Activated CD4-positive, alpha-beta T cell treated with anti-CD3 and anti-CD28 coated beads, Interleukin-2, amount 10 ng/mL, durations not matched to agents 7 days and 5 days (primary cell): ENCODE measurements at regions not wholly inside any gene's neighbourhood (a gene's known extent, or its start where the extent isn't known, plus 50 kb on each side); places are given as distances from the start of the nearest gene placed in this dataset.

Experiments
- CTCF ChIA-PET: fragments of 350-600 bp; sonication (Branson Sonifier 250); formaldehyde crosslinking; loops from one replicate; lab custom pipeline; 2021; ENCODE audit warnings: antibody characterized with exemption; lab: Charles Lee
- POLR2A ChIA-PET: fragments of 350-600 bp; sonication (Branson Sonifier 250); formaldehyde crosslinking; loops from one replicate; lab custom pipeline; 2021; ENCODE audit warnings: antibody characterized with exemption; lab: Charles Lee
- DNase-seq: peaks from one replicate; pipeline ENCODE4 v3.0.0-alpha.2; 2020
- H3K27ac Mint-ChIP-seq: one replicate; pipeline ENCODE4 v1.8.0; 2021; ENCODE audit warnings: mild to moderate bottlenecking, moderate library complexity, mixed read lengths
- H3K27me3 Mint-ChIP-seq: one replicate; pipeline ENCODE4 v1.8.0; 2021; ENCODE audit warnings: mixed read lengths
- H3K36me3 Mint-ChIP-seq: one replicate; pipeline ENCODE4 v1.8.0; 2021; ENCODE audit warnings: low read depth, mixed read lengths
- H3K4me1 Mint-ChIP-seq: one replicate; pipeline ENCODE4 v1.8.0; 2021; ENCODE audit warnings: mixed read lengths
- H3K4me3 Mint-ChIP-seq: one replicate; pipeline ENCODE4 v1.8.0; 2021; ENCODE audit warnings: mild to moderate bottlenecking, moderate library complexity, mixed read lengths
- H3K9me3 Mint-ChIP-seq: one replicate; pipeline ENCODE4 v1.8.0; 2021; ENCODE audit warnings: mixed read lengths

DNA sequence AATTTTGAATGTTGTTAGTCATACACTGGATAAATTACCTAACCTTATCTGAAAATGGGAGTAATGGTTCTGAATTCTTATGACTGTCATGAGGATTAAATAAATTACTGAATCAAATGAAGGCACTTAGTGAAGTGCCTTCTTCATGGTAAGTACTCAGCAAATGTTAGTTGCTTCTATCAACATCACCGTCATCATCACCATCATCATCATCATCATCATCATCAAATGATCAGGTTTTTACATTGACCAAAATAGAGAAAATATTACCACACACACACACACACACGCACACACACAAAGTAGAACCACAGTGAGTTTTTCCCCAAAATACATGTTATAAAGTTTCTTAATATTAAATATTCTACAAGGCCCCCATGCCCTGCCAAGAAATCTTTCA lies 368.3 kb upstream of the FGF13 start:
- Mint-ChIP-seq H3K9me3 (no peaks in the 10 kb centered on the region), H3K4me1 (no peaks in the 10 kb centered on the region), H3K27me3 (no peaks in the 10 kb centered on the region), H3K4me3 (no peak overlapping the region), H3K36me3 (no peaks in the 10 kb centered on the region), H3K27ac (no peak overlapping the region)
- POLR2A ChIA-PET = no interaction called here
- no peak for DNase-seq
- CTCF ChIA-PET = no interaction called here

DNA sequence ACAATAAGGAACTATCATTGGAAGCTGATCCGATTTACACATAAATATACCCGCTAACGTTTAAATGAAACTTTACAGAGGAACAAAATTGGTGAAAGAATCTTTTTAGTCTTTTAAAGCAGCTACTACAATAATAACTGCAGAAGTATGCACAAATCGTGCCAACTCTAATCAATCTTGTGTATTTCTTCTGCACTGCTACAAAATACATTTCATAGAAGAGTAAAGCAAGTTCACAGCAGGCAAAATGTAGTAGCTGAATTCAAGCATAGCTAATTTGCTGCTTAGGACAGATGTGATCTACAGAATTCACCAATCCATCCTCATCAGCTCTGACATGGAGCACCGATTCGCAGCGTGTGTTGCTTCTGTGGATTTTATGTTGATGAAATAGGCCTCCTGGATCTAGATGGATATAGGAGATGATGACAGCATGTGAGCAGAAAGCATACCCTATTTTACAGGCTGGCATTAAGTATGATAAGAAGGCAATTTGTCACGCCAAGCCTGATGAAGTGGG lies 367.3 kb upstream of the FGF13 start:
- POLR2A ChIA-PET = no interaction called here
- Mint-ChIP-seq H3K4me3 (no peak overlapping the region), H3K36me3 (no peaks in the 10 kb centered on the region), H3K4me1 (no peaks in the 10 kb centered on the region), H3K9me3 (no peaks in the 10 kb centered on the region), H3K27ac (no peak overlapping the region), H3K27me3 (no peaks in the 10 kb centered on the region)
- DNase-seq = no peak
- CTCF ChIA-PET = no interaction called here

DNA sequence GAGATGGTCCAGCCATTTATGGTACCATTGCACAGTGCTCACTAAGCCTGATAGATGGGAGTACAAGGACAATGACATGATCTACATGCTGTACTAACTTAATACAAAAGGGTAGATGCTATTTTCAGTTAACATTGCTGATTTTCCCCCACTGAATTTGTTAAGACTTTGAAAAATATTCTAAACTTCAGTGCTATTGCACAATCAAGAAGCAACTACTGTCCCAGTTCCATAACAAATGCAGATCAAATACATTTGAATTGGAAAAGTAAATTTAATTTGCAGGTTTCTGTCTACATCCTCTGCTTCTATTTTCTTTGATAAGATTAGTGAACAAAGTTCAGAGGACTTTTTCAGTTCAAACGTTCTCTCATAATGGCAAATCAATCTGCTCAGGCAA lies 366.8 kb upstream of the FGF13 start:
- Mint-ChIP-seq H3K36me3 (no peaks in the 10 kb centered on the region), H3K9me3 (no peaks in the 10 kb centered on the region), H3K27me3 (no peaks in the 10 kb centered on the region), H3K27ac (no peak overlapping the region), H3K4me3 (no peak overlapping the region), H3K4me1 (no peaks in the 10 kb centered on the region)
- DNase-seq = no peak
- ChIA-PET CTCF (no interaction called here), POLR2A (no interaction called here)

DNA sequence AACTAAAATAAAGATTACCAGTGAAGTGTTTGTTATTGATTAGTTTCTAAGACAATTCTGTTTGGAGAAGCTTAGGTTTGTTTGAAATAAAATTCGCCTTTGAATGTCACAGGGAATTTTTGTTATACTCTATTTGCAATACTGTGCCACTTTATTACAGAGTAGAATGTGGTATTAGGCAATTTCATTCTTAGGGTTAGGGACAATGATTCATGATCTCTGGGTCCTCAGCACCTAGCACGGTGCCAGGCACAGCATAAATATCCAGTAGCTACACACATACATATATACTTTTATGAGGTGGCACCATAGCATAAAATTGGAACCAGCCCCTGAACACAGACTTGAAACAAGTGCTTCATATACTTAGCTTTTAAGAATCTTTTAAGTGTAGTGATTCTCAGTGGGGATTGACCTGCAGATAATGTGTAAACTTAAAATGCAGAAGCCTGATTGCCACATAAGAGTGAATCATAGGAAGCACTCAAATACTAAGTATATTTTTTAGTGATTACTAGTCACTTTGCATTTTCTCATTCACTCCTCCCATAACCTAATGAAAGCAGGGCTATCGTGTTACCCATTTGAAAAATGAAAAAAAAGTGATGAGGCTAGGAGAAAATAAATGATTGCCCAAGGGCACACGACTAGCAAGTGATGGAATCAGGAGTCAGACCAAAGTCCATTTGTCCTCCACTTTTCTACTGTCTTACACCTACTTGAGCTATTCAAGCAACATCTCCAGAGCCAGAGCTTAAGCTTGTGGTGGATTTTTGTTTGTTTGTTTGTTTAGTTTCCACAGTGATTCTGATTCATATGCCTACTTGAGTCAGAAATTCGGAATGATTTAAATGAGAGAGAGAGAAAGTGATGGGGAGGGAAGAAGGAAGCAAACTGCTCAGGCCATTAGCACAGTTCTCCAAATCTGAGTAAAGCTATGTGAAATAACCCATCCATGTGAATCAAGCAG lies 366.0 kb upstream of the FGF13 start:
- H3K4me3 Mint-ChIP-seq = no peak overlapping the region
- H3K27ac Mint-ChIP-seq = no peak overlapping the region
- no peaks in the 10 kb centered on the region for H3K9me3 Mint-ChIP-seq
- no peak for DNase-seq
- no peaks in the 10 kb centered on the region for H3K36me3 Mint-ChIP-seq
- no peaks in the 10 kb centered on the region for H3K27me3 Mint-ChIP-seq
- ChIA-PET POLR2A (no interaction called here), CTCF (no interaction called here)
- no peaks in the 10 kb centered on the region for H3K4me1 Mint-ChIP-seq

DNA sequence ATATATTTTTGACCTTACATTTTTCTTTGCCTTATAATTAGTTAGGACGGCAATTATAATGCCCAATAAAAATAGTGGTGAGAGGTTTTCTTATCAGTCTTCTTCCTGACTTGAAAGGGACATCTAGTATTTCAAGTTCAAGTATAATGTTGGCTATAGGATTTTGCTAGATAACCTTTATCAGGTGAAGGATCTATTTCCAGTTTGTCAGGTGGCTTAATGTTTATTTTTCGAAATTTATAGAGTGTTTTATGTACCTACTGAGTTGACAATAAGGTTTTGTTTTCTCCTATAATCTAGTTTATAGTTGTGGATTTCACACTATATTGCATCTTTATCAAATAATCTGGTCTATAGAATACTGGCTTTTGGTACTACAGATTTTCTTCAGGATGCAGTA lies 351.8 kb upstream of the FGF13 start:
- POLR2A ChIA-PET = no interaction called here
- CTCF ChIA-PET = no interaction called here
- no peaks in the 10 kb centered on the region for H3K4me1 Mint-ChIP-seq
- no peak for DNase-seq
- no peak overlapping the region for H3K27ac Mint-ChIP-seq
- H3K9me3 Mint-ChIP-seq = no peaks in the 10 kb centered on the region
- no peak overlapping the region for H3K4me3 Mint-ChIP-seq
- H3K27me3 Mint-ChIP-seq = no peaks in the 10 kb centered on the region
- H3K36me3 Mint-ChIP-seq = no peaks in the 10 kb centered on the region

DNA sequence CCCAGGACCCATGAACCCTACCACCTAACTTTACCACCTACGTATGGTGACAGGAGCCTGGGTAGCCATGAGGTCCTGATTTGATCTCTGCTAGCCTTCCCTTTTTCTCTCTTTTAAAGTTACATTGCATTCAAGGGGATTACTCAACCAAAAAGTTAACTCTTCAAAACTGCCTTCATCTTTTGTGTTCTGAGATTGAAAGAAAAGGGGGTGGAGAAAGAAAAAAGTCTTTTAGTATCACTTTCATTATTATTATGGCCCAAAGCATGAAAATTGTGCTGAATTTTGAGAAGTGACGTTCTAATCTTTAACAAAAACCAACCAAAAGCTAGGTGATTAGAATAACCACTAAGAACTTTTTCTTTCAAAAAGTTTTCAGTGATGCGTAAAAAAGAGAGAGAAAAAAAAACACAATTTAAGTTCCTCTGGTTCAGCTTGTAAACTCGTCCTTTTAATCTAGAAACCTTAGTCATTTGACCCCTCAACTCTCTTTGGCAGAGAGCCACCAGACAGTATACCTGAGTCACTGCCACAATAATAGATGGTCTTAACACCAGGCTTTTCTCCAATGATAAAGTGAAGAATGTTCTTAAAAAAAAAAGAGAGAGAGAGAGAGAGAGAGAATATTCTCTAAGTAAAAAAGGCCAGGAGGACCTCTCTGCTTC lies 347.4 kb upstream of the FGF13 start:
- H3K27me3 Mint-ChIP-seq = no peaks in the 10 kb centered on the region
- H3K4me3 Mint-ChIP-seq = no peak overlapping the region
- H3K36me3 Mint-ChIP-seq = no peaks in the 10 kb centered on the region
- CTCF ChIA-PET = no interaction called here
- H3K27ac Mint-ChIP-seq = no peak overlapping the region
- POLR2A ChIA-PET = no interaction called here
- H3K9me3 Mint-ChIP-seq = no peaks in the 10 kb centered on the region
- no peak for DNase-seq
- H3K4me1 Mint-ChIP-seq = no peaks in the 10 kb centered on the region

DNA sequence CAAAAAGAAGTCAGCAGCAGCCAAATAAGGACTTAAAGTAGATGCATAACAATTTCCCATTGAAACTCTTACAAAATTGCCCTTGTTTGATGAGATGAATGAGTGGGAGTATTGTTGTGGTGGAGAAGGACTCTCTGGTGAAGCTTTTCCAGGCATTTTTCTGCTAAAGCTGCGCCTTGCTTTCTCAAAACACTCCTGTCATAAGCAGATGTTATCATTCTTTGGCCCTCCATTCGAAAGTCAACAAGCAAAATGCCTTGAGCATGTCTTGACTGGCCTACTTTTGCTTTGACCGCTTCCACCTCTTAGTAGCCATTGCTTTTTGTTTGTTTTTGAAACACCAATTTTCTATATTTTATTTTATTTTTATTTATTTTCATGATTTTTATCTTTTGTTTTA lies 340.9 kb upstream of the FGF13 start:
- no peak for DNase-seq
- no peak overlapping the region for H3K27ac Mint-ChIP-seq
- ChIA-PET CTCF (no interaction called here), POLR2A (no interaction called here)
- no peaks in the 10 kb centered on the region for H3K9me3 Mint-ChIP-seq
- no peaks in the 10 kb centered on the region for H3K36me3 Mint-ChIP-seq
- no peak overlapping the region for H3K4me3 Mint-ChIP-seq
- H3K4me1 Mint-ChIP-seq = no peaks in the 10 kb centered on the region
- no peaks in the 10 kb centered on the region for H3K27me3 Mint-ChIP-seq

DNA sequence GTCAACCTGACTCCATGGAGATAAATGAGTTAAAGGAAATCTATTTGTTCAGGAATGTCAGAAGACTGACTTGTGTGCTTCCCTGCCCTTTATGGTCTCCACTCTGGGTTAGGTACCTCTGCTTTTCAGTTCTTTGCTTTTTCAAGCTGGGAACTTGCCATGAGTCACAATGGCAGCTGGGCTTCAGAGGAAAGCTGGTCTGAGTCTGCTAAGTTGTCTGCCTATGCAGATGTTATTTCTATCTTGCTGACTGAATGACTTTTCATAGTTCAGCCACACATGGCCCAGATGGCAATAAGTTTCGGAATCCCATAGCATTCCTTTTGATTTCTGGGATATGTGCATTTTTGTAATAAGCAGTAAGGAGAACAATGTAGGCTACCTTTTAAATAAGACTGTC lies 337.9 kb upstream of the FGF13 start:
- DNase-seq = no peak
- Mint-ChIP-seq H3K36me3 (no peaks in the 10 kb centered on the region), H3K27me3 (no peaks in the 10 kb centered on the region), H3K27ac (no peak overlapping the region), H3K4me3 (no peak overlapping the region), H3K9me3 (peaks cover 3% of the 10 kb centered on the region), H3K4me1 (no peaks in the 10 kb centered on the region)
- ChIA-PET POLR2A (no interaction called here), CTCF (no interaction called here)

DNA sequence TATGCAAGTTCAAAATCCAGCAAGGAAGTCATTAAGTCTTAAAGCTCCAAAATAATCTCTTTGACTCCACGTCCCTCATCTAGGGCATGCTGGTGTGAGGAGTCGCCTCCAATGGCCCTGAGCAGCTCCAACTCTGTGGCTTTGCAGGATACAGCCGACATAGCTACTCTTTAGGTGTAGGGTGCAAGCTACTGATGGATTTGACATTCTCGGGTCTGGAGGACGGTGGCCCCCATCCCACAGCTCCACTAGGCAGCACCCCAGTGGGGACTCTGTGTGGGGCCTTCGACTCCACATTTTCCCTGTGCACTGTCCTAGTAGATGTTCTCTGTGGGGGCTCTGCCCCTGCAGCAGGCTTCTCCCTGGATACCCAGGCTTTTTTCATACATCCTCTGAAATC lies 333.2 kb upstream of the FGF13 start:
- H3K4me3 Mint-ChIP-seq = no peak overlapping the region
- no peak for DNase-seq
- H3K27ac Mint-ChIP-seq = no peak overlapping the region
- H3K27me3 Mint-ChIP-seq = no peaks in the 10 kb centered on the region
- POLR2A ChIA-PET = no interaction called here
- no peaks in the 10 kb centered on the region for H3K4me1 Mint-ChIP-seq
- CTCF ChIA-PET = no interaction called here
- H3K9me3 Mint-ChIP-seq = peaks cover 3% of the 10 kb centered on the region
- no peaks in the 10 kb centered on the region for H3K36me3 Mint-ChIP-seq

DNA sequence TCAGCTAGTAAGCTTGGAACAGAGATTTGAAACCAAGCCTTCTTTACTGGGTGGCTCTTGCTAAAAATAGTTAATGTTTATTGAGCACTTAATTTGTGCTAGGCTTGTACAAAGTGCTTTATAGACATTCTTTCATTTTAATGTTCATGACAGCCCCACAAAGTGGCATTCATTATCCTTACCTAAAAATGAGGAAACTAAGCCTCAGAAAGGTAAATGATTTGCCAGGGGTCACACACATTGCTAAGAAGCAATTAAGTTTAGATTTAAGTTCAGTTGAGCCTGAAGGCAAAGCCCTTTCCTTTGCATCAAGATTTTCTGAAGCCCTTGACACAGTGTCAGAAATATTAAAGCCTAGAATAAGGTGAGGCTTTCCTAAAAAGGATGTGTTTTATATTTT lies 327.5 kb upstream of the FGF13 start:
- Mint-ChIP-seq H3K4me1 (no peaks in the 10 kb centered on the region), H3K27me3 (no peaks in the 10 kb centered on the region), H3K9me3 (no peaks in the 10 kb centered on the region), H3K4me3 (no peak overlapping the region), H3K36me3 (no peaks in the 10 kb centered on the region), H3K27ac (no peak overlapping the region)
- ChIA-PET POLR2A (no interaction called here), CTCF (no interaction called here)
- DNase-seq = no peak

DNA sequence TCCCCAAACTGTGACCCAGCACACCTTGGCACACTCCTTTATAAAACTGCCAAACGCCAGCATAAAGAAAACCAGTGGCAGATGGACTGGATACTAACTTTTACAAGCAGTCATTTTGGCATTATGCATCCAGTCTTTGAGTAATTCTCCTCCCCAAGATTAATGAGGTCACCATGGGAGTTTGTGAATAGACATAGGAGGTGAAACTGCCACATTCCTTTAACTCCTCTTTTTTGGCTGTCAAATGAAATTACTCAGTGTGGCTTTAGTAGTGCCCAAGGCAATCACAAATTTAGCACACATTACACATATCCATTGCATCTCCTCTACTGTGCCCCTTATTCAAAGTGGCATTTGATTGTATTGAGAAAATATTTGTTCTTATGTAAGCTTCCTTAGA lies 315.3 kb upstream of the FGF13 start:
- no peak for DNase-seq
- Mint-ChIP-seq H3K27ac (no peak overlapping the region), H3K36me3 (no peaks in the 10 kb centered on the region), H3K4me1 (no peaks in the 10 kb centered on the region), H3K9me3 (no peaks in the 10 kb centered on the region), H3K27me3 (no peaks in the 10 kb centered on the region), H3K4me3 (no peak overlapping the region)
- ChIA-PET CTCF (no interaction called here), POLR2A (no interaction called here)

DNA sequence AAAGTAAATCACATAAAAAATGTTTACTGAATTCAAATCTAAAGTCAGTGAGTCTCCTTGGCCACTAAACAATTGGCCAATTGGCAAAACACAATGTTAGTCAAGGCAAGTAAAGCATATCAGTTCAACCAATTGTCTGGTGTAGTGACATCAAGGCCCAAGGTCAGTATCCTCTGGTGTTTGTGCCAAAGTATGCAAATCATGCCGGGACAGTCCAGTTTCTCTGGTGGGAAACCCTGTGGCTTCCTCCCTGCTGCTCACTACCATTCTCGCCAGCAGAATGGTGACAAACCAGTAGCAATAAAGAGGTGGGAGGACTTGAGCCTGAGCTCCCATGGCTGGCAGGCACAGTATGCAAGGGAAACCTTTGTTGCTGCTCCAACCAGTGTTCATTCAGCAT lies 314.9 kb upstream of the FGF13 start:
- Mint-ChIP-seq H3K27me3 (no peaks in the 10 kb centered on the region), H3K4me3 (no peak overlapping the region), H3K27ac (no peak overlapping the region), H3K9me3 (no peaks in the 10 kb centered on the region), H3K4me1 (no peaks in the 10 kb centered on the region), H3K36me3 (no peaks in the 10 kb centered on the region)
- ChIA-PET CTCF (no interaction called here), POLR2A (no interaction called here)
- DNase-seq = no peak

DNA sequence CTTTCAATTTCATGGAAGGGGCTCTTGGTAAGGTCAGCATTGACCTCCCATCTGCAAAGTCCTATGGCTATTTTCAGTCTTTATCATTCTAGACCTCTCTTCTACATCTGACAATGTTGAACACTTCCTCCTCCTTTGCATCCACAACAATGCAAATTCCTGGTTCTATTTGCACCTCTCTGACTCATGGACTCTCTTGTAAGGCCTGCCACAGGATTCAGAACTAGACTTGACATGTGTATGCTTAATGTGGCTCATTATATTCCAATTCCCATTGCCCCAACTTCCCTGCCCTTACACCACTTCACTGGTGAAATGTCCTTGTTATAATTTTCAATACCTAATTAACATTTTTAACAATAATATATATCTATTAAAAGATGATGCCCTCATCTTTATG lies 314.3 kb upstream of the FGF13 start:
- no peak for DNase-seq
- H3K36me3 Mint-ChIP-seq = no peaks in the 10 kb centered on the region
- H3K4me3 Mint-ChIP-seq = no peak overlapping the region
- no peak overlapping the region for H3K27ac Mint-ChIP-seq
- no peaks in the 10 kb centered on the region for H3K4me1 Mint-ChIP-seq
- no peaks in the 10 kb centered on the region for H3K27me3 Mint-ChIP-seq
- H3K9me3 Mint-ChIP-seq = no peaks in the 10 kb centered on the region
- ChIA-PET CTCF (no interaction called here), POLR2A (no interaction called here)
